Renal cortex interstitium (tissue), 11 donors: ENCODE measurements at regions not wholly inside any gene's neighbourhood (a gene's known extent, or its start where the extent isn't known, plus 50 kb on each side); places are given as distances from the start of the nearest gene placed in this dataset.
"Not testable (repeated sequence)": the region's sequence is repeated elsewhere in the genome, so short reads cannot be mapped to it uniquely, and the experiment has no call there.

Experiments
- DNase-seq, 11 donors: peaks; one replicate each; pipeline ENCODE4 v3.0.0-alpha.2; 2013; ENCODE audit warnings: low read depth in 9 of 11, low spot score in 4 of 11; ENCODE audit errors: extremely low read depth in 1 of 11

DNA sequence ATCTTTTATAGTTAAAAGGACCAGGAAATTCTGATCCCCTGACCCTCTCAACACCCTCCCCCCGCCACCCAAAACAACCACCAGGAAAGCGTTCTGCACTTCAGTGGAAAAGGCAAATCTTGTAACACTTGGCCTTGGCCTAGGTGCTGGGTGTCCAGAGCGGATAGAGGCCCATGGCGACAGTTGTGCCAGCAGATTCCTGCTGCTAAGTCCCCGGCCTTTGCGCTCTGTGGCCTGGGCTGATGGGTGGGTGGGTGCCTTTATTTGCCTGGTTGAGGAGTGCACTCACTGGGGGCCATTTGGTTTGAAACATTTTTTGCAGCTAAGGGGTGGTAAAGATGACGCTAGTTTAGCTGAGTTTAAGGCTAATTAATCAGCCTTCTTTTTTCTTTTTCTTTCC is 127.9 kb upstream of the ERRFI1 start:
- DNase-seq = no peak

DNA sequence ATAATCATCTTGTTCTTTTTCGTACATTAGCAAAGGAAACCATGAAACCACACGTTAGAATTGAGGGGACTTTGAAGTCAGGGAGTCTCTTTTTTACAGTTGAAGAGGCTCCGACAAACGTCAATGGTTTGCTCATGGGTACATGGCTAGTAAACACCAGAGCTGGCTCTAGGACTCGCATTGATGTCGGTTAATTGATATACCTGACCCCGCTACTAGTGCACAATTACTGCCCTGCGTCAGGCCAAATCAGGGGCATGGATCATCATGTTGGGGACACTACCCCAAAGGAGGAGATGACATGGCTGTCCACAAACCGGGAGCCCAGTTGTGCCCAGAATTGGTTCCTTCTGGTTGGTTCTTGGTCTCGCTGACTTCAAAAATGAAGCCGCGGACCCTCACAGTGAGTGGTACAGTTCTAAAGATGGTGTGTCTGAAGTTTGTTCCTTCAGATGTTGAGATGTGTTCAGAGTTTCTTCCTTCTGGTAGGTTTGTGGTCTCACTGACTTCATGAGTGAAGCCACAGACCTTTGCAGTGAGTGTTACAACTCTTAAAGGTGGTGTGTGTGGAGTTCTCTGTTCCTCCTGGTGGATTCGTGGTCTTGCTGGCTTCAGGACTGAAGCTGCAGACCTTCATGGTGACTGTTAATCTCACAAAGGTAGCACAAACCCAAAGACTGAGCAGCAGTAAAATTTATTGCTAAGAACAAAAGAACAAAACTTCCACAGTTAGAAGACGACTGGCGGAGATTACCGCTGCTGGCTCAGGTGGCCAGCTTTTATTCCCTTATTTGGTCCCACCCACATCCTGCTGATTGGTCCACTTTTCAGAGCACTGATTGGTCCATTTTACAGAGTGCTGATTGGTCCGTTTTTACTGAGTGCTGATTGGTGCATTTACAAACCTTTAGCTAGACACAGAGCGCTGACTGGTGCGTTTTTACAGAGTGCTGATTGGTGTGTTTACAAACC is 126.9 kb upstream of the ERRFI1 start:
- no peak for DNase-seq

DNA sequence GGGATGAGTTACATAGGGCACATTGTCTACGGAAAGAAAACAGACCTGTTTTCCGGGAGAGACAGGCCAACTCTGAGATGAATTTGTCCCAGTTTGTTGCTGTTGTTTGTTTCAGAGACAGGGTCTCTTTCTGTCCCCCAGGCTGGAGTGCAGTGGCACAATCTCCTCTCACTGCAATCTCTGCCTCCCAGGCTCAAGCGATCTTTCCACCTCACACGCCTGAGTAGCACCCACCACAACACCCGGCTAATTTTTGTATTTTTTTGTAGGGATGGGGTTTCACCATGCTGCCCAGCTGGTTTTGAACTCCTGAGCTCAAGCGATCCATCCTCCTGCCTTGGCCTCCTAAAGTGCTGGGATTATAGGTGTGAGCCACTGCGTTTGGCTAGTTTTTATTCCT is 125.5 kb upstream of the ERRFI1 start:
- DNase-seq = no peak

DNA sequence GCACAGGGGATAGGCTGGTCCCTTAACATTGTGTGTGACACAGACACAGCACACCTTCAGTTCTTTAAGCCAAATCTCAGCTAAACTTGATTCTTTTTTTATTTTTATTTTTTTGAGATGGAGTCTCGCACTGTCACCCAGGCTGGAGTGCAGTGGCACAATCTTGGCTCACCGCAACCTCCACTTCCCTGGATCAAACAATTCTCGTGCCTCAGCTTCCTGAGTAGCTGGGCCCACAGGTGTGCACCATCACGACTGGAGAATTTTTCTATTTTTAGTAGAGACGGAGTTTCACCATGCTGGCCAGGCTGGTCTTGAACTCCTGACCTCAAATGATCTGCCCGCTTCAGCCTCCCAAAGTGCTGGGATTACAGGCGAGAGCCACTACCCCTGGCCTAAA is 123.6 kb upstream of the ERRFI1 start:
- DNase-seq = not testable (repeated sequence)

DNA sequence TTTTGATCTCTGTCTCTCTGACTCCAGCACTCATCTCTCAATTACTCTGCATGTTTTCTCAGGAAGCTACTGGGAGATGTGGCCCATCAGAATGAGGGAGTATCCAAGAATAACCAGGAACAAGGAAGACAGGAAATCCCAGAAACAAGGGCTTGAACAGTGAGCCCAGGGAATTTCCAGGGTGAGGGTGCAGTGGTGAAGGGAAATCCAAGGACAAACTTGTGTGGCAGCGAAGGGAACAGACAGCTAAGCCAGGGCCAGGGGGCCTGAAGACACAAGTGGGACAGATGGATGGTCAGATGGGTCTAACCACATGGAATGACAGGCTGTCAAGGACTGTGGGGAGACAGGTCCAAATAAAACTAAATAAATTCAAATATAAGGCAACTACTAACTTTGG is 121.8 kb upstream of the ERRFI1 start:
- DNase-seq = no peak

DNA sequence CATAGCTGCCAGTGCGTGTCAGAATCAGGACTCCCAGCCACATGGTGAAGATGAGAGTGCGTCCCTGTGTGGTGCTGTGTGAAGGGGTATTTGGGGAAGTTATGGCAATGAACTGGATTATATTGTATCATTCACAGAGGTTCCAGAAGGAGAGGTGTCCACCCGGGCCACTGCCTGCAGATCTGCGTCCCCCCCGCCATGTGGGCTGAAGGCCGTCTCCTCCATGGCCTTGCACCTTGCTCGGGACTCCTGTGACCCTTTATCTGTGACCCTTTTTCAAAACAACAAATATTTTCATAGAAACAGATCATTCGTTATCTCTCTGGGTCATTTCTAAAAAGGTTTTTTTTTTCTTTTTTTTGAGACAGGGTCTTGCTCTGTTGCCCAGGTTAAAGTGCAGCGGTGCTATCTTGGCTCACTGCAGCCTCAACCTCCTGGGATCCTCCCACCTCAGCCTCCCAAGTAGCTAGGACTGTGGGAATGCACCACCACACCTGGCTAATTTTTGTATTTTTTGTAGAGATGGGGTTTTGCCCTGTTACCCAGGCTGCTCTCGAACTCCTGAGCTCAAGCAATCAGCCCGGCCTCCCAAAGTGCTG is 120.2 kb upstream of the ERRFI1 start:
- no peak for DNase-seq

DNA sequence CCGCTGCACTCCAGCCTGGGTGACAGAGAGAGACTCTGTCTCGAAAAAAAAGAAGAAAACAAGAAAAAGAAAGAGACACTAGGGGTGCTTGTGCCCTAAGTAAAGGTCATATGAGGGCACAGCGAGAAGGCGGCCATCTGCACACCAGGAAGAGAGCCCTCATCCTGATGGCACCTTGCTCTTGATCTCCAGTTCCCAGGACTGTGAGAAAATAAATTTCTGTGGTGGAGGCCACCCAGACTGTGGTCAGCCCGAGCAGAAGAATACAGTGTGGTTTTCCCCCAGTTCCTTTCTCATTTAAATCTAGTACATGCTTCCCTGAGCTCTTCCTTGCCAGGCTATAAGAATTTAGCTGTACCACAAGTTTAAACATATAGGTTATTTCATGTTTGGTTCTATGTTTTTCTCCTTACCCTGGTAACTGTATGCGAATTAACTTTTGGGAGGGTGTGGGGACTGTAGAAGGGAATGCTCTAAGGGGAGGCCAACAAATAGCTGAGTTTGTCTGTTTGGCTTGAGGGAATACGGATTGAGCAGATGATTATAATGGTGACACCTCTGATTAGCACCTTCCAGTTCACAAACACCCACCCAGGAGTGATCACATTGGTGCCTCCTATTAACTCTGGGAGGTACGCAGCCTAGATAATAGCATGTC is 119.6 kb upstream of the ERRFI1 start:
- no peak for DNase-seq

DNA sequence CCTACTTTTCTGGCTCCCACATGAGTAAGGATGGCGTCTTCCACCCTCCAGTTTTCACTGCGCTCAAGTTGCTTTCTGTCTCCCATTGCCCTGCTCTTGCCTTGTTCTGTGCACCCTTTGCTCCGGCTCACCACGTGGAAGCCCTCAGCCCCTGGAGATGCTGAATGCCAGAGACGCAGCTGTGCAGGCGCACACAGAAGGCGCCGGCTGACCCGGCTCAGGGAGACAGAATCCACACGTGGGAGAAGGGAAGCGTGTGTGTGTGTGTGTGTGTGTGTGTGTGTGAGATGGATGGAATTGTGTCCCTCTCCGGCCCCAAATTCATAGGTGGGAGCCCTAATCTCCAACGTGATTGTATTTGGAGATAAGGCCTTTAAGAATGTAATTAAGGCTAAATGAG is 118.2 kb upstream of the ERRFI1 start:
- DNase-seq = no peak

DNA sequence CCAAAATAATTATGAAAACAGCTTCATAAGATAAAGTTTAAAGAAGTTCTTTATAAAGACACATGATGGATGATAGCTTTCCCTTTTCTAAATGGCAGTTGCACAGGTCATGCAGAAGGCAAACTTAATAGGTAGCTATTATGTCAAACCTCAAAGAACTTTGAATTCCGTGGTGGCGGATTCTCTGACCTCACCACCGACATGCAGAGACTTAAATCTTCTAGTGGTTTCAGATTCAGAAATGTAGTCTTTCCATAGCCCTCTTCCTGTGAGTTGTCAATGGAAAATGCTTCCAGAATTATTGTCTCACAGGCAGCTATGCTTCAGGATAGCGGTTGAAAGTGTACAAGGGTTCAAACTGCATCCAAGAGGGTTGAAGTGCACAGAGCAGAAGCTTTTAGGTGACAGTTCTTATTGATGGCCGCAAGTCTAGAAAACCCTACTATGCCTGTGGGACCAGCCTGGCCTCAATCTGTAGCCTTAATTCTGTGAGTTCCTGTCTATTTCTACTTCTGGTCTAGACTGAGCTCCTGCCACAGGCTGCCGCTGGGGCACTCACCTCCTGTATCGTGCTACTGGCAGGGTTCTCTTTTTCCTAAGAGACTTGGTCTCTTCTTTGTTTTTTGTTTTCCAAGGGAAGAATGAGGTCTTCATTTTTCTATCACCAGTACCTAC is 117.0 kb upstream of the ERRFI1 start:
- DNase-seq = no peak

DNA sequence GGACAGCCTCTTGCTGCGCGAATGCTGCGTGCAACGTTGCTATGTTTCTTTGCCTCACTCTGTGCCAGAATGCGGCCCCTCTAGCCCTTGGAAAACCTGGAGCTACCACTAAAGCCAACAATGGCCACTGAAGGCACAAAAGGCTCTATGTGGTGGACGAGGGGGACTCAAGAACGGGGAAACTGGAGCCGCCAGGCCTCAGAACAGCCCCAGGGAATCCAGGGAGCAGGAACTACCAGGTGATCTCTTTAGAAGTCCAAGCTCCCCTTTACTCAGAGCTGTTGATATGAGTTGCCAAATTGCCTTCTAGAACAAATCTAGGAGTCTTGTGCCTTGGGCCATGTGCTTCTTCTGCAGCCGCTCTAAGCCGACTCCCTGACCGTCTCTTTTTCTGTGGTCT is 113.8 kb upstream of the ERRFI1 start:
- no peak for DNase-seq

DNA sequence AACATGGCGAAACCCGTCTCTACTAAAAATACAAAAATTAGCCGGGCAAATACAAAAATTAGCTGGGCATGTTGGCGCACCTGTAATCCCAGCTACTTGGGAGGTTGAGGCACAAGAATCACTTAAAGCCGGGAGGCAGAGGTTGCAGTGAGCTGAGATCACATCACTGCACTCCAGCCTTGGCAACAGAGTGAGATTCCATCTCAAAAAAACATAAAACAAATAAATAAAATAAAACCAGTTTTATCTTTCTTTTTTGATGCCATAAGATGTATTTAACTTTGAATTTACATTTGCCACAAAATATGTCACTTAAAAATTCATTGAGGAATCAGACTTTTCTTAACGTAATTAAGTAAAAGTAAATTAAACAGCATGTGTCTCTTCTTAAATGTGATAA is 113.3 kb upstream of the ERRFI1 start:
- DNase-seq = no peak

DNA sequence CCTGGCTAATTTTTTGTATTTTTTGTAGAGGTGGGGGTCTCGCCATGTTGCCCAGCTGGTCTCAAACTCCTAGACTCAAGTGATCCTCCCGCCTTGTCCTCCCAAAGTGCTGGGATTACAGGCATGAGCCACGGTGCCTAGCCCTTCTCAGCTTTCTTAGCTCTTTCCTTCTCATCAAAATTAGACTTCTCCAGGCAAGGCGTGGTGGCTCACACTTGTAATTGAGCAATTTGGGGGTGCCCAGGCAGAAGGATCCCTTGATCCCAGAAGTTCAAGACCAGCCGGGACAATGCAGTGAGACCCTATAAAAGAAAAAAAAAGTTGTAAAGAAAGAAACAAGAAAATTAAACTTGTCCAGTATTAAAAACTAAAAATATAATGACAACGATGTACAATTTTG is 112.6 kb upstream of the ERRFI1 start:
- no peak for DNase-seq

DNA sequence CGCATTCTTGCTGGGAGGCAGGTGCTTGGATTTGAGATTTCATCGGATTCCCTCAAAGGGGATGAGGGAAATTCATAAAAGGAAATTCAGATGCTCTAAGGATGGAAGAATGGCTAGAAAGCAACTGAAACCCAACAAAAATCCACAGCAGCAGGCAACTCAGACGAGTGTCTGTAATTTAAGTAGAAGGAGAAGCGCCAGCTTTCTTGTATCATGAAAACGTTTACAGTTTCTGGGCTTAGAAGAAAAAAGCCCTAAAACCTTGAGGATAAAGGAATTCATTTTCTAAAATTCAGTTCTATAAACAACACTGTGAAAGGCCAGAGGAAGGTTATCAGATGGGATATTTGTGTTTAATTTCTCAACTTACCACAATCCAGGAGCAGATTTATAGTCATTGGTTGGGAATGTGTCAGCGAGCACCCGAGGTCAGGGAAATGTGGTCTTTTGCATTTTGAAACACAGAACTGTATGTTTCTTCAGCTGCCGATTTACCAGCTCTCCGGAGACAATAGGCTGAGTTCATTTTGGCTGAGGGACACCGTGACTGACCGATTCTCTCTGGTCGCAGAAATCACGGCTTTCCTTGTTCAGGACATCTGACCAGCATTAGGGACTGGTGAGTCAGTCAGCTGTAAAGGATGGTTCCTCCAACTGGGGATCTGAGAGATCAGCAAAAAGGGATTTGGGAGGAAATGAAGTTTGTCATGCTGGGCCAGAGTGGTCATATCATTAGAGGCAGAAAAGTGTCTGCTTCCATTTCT is 111.6 kb upstream of the ERRFI1 start:
- peak in 6 of 11 donors; percentile 46 to 70 (median 62) for DNase-seq

DNA sequence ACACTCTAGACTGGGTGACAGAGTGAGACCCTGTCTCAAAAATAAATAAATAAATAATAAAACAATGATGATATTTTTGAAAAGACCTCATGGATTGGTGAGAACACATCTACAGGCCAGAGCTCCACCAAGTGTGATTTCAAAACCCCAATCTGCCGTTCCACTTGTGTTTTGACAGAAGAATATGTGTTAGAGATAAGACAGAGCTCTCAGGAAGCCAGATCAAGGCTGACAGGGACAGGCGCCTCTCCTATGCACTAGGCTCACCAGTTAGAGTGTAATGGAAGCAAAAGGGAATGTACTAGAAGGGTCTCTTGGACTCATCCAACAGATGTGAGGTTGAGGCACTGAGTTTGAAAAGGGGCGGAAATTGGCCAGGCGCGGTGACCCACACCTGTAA is 110.7 kb upstream of the ERRFI1 start:
- no peak for DNase-seq

DNA sequence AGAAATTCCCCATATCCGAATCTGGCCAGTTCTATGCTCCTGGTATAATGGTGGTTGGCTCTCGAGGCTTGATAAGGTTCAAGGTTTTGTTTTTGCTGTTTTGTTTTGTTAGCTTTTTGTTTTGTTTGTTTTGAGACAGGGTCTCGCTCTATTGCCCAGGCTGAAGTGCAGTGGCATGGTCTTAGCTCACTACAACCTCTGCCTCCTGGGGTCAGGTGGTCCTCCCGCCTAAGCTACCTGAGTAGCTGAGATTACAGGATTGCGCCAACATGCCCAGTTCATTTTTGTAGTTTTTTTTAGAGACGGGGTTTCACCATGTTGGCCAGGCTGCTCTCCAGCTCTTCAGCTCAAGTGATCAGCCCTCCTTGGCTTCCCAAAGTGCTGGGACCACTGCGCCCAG is 109.1 kb upstream of the ERRFI1 start:
- DNase-seq = no peak

DNA sequence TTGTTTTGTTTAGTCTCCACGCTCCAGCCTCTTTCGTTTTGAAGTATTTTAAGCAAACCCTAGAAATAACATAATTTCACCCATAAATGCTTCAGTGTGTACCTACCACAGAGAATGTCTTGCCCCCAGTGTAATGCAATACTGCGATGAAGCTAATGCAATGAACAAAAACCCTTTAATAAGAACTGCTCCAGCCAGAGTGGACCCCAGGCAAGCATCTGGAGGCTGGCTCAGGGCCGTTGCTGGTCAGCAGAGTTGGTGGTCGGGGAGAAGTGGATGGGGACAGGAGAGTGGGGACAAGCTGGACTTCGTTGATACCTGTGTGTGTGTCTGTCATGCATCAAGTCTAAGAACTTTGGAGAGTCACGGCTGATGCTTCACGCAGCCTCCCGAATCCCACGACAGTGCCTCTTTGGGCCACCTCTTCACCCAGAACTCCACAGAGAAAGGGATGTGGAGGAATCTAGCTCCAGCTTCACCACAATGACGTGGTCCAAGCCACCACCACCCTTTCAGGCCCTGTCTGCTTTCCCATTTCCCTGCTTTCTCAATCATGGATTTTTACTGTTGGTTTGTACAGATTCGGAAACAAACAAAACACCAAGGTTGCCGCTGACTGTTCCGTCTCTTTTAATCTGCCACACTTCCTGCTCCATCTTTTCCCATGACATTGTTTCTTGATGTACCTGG is 108.6 kb upstream of the ERRFI1 start:
- no peak for DNase-seq

DNA sequence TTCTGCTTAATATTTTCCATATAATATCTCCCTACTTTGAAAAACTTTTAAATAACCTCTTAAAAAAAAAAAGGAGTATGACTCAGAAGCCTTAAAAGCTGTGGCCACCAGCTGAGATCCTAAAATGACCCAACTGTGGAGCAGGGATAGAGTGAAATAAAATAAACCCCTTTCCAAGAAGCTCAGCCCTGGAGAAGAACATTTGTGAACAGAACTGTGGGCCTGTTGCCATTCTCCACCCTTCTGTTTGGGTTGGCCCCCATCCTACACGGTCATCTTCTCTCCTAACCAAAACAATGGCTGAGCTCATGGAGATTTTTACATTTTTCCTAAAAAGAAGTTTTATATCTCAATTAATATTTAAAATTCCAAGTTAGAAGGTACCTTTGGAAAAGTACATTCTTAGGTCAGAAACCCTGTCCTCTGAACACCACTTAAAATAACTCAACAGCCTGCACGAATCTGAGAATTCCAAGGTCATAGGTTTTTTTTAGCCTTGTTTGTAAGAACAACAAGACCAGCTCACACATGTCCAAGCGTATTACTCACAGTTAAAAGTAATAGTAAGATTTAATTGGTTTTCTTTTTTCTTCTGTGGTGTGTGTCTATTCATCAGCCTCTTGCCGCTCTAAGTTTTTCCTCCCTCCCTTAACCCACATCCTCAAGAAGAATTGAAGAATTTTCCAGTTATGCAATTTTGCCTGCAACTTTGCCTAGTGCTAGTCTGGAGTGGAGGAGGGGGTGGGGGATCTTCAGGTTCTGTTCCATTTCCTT is 107.7 kb upstream of the ERRFI1 start:
- DNase-seq = no peak

DNA sequence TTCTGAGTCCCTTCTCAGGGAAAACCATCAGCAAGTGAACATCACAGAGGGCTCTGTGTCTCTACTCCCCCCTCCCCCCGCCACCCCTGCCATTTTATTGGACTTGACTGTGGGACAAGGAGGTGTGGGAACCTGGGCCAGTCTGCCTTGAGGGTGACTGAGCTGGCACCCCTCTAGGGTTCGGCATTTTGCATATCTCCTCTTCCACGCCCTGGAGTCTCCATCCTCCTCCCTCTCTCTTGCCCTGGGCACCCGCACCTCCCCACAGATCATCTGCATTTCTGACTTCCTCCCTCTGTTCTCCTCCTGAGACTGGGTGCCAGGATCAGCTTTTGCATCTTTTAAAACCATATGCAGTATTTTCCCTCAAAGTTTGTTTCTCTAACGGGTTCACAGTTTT is 107.1 kb upstream of the ERRFI1 start:
- no peak for DNase-seq
